Umbilical cord (tissue), 1 donor: ENCODE measurements at regions not wholly inside any gene's neighbourhood (a gene's known extent, or its start where the extent isn't known, plus 50 kb on each side); places are given as distances from the start of the nearest gene placed in this dataset.

Source experiments
- DNase-seq: peaks from one replicate; pipeline ENCODE4 v3.0.0-alpha.2; 2015; ENCODE audit warnings: low spot score

- peak; percentile 27 for DNase-seq
Measured at GRCh38 chr15:95247071-95247984, 1016.0 kb downstream of the MCTP2 start.

GRCh38 chr15:95249524-95249923 is 1018.2 kb downstream of the MCTP2 start:
- DNase-seq, result no peak

- no peak for DNase-seq
Measured at GRCh38 chr15:95252404-95252803, 1021.0 kb downstream of the MCTP2 start.

- no peak for DNase-seq
Measured at GRCh38 chr15:95254263-95254662, 1022.9 kb downstream of the MCTP2 start.

GRCh38 chr15:95259513-95259912 is 1028.2 kb downstream of the MCTP2 start:
- peak; percentile 86 for DNase-seq

DNA sequence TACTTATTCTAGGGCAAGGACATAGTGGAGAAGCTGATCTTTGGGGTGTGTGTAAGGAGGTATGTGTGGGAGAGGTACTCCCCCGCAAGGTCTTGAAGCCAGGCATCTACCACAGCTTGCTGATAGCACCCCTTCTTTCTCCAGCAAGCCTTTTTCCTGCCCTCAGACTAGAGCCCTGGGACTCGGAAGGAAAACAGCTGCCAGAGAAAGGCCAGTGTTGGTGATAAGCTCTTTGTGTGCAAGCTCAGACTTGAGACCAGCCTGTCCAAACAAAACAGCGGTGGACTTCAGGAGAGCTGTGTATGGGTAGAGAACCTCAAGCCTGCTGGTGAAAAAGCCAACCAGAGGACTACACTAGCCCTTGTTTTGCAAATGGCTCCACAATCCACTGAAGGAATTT is 1028.6 kb downstream of the MCTP2 start:
- DNase-seq, result peak; percentile 47

- DNase-seq, result no peak
Measured at GRCh38 chr15:95260856-95261255, 1029.5 kb downstream of the MCTP2 start.

- no peak for DNase-seq
Measured at GRCh38 chr15:95261546-95261945, 1030.2 kb downstream of the MCTP2 start.

GRCh38 chr15:95261968-95262367 is 1030.6 kb downstream of the MCTP2 start:
- no peak for DNase-seq

DNA sequence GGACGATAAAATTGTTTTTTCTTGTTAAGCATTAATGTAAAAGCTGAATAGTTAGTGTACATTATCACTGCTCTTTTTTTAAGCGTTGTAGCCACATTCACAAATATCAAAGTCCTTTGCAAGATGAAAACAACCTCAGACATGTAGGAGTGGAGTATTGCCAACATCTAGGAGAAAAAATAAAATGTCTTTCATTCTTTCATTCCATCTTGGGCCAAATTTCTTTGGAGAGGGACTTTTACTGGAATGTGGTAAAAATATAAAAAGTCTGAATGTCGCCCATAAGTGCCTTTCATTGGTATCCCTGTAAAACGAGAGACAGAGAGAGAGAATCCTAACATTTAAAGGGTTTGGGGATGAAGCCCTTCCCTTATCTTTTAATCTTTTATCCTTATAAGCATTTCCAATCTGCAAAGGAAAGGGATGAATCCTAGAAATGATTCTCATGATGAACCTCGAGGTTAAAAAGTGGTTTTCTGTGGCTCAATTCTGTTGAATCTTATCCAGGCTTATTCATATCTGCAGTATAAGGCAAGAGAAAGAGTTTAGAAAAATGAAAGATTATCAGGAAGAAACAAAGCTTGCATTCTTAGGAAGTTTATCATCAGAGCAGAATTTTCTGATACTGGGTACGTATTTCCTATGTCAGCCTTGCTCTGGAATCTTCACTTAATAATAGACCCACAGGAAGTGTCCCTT is 1031.7 kb downstream of the MCTP2 start:
- DNase-seq, result peak; percentile 81

- no peak for DNase-seq
Measured at GRCh38 chr15:95263751-95264150, 1032.4 kb downstream of the MCTP2 start.

GRCh38 chr15:95265419-95265997 is 1034.1 kb downstream of the MCTP2 start:
- DNase-seq, result no peak

DNA sequence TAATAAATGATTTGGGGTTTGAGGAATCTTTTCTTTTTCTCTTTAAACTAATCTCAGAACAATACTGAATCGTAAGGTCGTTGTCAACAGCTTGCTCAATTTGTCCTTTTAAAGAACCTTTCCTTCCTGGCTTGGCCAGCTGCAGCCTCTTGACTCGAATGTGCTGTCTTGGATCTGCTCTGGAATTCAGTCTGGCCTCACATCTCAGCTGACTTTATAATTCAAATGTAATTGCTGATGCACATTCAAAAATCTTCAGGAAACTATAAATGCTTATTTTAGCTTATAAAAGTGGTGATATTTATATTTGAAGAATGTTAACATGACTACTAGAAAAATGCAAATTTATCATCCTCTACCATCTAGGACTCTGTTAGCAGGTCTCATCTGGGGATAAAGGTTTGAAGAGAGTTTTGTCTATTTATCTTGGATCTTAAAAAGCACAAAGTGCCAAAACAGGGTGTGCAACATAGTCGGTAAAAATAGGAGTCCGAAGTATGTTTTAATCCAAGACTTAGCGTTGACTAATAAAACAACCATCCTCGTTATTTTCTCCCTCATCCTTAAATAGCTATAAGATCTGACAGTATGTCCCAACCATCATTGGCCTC is 1035.2 kb downstream of the MCTP2 start:
- no peak for DNase-seq

DNA sequence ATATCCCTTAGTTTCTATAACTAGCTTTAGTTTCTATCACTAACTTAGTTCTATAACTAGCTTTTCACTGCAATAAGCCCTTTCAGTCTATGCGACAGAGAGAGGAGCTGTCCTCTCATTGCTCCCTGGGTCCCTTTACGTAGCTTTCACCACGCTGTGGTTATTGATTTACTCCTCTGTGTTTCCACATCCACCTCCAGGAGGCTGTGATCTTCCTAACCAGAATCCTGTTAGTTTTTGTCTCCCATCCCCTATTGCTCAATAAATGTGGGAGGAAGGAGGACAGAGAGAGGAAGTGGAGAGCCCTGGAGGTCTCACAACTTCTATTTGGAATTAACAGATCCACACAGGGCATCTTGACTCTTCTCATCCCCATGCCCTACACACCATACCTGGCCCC is 1036.1 kb downstream of the MCTP2 start:
- no peak for DNase-seq

DNA sequence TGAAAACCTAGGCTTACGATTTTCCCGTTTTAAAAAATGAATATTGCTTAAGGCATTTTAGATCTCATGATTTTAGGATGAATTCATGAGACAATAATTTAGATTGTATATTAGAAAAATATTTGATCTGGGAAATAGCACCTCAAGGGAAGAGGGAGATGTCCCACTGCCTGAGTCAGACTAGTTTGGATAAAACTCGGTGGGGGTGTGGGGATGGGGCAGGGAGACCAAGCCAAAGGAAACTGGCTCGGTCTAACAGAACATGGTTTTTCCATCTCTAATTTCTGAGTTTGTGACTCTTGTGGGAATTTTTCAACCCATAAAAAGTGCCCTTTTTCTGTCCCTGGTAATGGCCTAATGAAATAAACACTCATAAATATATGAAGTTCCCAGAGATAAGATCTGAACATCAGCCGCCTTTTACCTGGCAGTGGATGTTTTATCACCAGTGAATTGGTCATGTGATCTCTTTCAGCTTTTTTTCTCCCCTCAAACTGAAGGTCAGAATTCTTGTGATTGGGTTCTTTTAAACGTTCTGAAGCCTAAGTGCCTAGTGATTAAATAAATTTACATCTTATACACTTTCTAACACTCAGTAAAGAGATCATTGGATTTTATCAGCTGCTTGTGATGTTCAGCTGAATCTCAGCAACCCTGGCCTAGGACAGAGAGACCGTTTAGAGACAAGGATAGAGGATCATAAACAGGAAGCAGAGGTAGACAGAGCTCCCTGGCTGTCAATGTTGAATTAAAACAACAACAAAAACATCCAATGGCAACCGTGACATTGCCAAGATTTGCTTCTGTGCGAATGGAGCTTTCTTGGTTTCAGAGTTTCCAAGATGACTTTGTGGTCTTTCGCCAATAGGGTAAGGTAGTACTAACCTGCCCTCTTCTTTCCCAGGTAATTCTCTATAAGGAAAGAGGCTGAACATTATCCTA is 1038.2 kb downstream of the MCTP2 start:
- DNase-seq, result no peak

- no peak for DNase-seq
Measured at GRCh38 chr15:95274101-95274500, 1042.7 kb downstream of the MCTP2 start.

DNA sequence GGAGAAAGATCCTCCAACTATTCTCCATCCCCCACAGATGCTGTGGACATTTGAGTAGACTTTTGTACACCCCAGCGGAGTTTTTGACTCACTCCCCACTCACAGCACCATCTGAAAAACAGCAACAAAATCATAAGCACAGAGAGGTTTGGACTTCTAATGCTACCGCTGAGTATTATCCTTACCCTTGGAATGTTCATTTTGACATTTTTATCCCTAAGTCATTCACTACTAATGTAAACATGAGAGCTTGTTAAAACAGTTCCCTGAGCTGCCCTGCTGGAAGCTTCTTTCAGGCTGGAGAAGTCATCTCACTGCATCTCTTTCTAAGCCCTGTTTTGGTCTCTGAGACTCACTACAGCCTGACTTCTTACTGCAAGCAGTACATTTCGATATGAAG is 1045.9 kb downstream of the MCTP2 start:
- peak; percentile 78 for DNase-seq

DNA sequence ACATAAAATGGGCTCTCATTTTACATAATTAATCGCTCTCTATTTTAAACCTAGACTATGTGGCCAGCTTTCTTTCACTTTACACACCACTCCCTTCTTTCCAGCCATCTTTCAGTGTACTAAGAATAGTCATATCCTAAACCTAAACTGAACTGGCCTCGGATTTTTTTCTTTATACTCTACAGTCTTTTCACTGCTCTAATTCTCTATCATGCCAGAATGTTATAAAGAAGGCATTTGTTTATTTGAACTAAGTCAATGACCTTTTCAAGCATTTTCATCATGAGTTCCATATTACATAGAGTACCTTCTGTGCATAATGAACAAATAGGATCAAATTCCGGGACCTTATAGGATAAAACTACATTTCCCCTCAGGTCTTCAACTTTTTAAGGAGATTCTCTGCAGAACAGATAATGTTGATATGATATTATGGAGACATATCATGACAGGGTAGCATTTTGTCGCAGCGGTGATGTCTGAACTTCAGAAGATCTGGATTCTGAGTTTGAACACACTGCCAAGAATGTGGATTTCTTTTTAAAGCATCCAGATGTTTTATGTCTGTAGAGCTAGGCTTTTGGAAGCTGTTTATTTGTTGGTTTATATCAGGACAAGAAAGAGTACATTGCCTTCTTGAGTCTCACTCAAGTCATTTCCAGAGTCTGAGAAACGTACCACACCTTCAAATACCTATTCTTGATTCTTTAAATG is 1047.3 kb downstream of the MCTP2 start:
- peak; percentile 57 for DNase-seq

DNA sequence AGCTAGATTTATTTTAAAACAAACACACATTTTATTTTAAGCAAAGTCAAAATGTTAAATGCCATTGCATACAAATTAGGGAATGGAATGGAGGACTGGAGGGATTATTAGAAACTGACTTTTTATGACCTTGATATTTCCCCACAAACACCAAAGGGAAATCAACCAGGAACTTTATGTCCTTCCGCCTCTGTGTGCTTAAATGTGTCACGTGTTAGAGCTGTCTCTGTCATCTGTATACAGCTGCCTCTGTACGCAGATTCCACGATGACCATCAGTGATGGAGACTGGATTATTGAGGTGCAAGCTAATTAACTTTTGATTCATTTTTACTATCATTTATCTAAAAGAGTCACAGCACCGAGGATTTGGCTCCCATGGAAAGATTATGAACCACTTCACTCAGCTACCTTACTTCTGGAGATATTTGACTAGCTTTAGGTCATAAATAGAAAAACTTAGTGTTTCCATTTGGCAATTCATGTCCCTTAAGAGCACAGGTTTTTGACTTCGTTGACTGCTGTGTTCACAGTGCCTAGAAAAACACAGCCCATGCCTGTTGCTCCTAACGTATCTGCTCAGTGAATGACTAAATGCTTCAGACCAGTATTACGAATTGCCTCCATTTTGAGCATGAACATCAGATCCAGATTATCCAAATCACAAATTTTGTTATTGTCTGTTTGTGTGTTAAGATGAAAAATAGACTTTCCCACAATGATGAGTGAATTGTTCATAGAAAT is 1048.1 kb downstream of the MCTP2 start:
- no peak for DNase-seq

DNA sequence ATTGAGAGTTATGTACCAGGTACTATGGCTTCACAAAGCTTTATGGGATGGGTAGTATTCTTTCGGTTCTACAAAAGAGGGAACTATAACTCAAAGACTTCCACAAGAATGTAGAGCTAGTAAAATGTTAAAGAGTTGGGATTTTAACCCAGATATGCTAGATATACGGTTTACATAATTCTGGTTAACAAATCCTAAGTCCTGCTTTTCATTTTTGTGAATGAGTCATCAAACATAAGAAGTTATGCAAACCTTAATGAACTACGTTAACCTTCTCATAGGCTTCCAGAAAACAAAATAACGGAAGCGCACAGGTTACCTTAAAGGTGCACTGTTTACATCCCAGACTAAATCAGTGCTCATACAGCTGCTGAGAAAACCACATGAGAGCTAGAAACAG is 1049.3 kb downstream of the MCTP2 start:
- DNase-seq, result no peak
